ENCODE measurements at regions not wholly inside any gene's neighbourhood (a gene's known extent, or its start where the extent isn't known, plus 50 kb on each side); places are given as distances from the start of the nearest gene placed in this dataset.

GRCh38 chr12:47419497-47419896, 286.3 kb downstream of the RPAP3 start (continued):
- TF ChIP-seq IRF5 (IDR thresholded peaks at IDR 0.05; ENCODE audit: borderline replicate concordance) (no peak), NR2F1 (conservative IDR thresholded peaks at IDR 0.05) (no peak), RFX5 (IDR thresholded peaks at IDR 0.05; ENCODE audit: low read depth, low read length) (no peak), STAT3 (IDR thresholded peaks at IDR 0.05; ENCODE audit: low read depth, low read length) (no peak), BCL11A (IDR thresholded peaks at IDR 0.05; ENCODE audit: low read depth, low read length) (no peak)

DNA sequence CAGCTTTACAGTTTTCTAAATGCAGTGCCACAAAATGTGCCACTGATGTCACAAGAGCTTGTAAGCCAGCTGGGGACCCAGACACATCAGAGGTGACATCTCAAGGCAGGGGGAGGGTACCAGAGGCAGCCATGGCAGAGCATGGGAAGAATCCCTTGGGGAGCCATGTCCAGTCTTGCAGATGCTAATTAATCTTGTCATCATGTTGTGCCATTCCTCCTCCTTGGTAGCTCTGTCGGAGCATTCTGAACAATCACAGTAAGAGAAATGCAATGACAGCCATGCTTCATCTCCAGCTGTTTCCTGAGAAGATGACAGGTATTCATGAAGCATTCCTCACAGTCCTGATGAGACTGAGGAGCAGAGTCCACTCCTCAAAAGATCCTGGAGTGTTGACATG, 287.9 kb downstream of the RPAP3 start:
- H3K4me2 ChIP-seq (ENCODE audit: control insufficient read depth, insufficient read depth): no peak overlapping the region
- intact Hi-C loops (cut with micrococcal nuclease; ENCODE audit: unreplicated experiment): no loop called here
- H3K79me2 ChIP-seq (ENCODE audit: control insufficient read depth, insufficient read depth, low read length): no peaks in the 10 kb centered on the region
- no peak overlapping the region for H2AFZ ChIP-seq (ENCODE audit: control insufficient read depth, low read depth, low read length)
- H3K4me3 ChIP-seq: no peak overlapping the region
- H3K36me3 ChIP-seq (ENCODE audit: control insufficient read depth in 2 of 2, insufficient read depth in 2 of 2, low read length in 1 of 2): no peaks in the 10 kb centered on the region
- H3K9ac ChIP-seq (ENCODE audit: control insufficient read depth, insufficient read depth, low read length): no peak overlapping the region
- BruUV-seq (replicated peaks): no TSS peak
- H3K27me3 ChIP-seq (replicated peaks in 1 of 2; ENCODE audit: control insufficient read depth in 2 of 2, insufficient read depth in 2 of 2, low read length in 1 of 2): no peaks in the 10 kb centered on the region
- ChIA-PET SMC1A (ENCODE audit: uncharacterized antibody, unreplicated experiment) (interaction anchor here (1.0 kb wide), 1 partner anchor 116 kb away, joined by 3 read pairs; no protein-coding TSS in a partner anchor), RAD21 (ENCODE audit: unreplicated experiment) (interaction anchor here (0.6 kb wide), 1 partner anchor 272 kb away, joined by 3 read pairs; no protein-coding TSS in a partner anchor), CTCF (no interaction called here), POLR2A (no interaction called here)
- FAIRE-seq (no peak), ATAC-seq (no peak), DNase-seq (ENCODE audit: low read depth, low spot score) (no peak)
- no peak overlapping the region for H3K27ac ChIP-seq (ENCODE audit: control insufficient read depth, insufficient read depth)
- H3K9me3 ChIP-seq (replicated peaks; ENCODE audit: control insufficient read depth, insufficient read depth, low read length): no peaks in the 10 kb centered on the region
- H4K20me1 ChIP-seq (ENCODE audit: control insufficient read depth, insufficient read depth): no peaks in the 10 kb centered on the region
- H3K4me1 ChIP-seq (ENCODE audit: control insufficient read depth, insufficient read depth, low read length): no peaks in the 10 kb centered on the region
- TF ChIP-seq EZH2 (IDR thresholded peaks at IDR 0.05; ENCODE audit: borderline replicate concordance, control insufficient read depth, low read depth, low read length) (no peak), MYC (IDR thresholded peaks at IDR 0.05; ENCODE audit: insufficient read depth, insufficient read length, insufficient replicate concordance, low read length, severe bottlenecking) (no peak), WRNIP1 (IDR thresholded peaks at IDR 0.05; ENCODE audit: borderline replicate concordance, low read depth, low read length) (no peak), MLLT1 (IDR thresholded peaks at IDR 0.05) (no peak), ZNF207 (IDR thresholded peaks at IDR 0.05; ENCODE audit: borderline replicate concordance) (no peak), MXI1 (IDR thresholded peaks at IDR 0.05; ENCODE audit: low read depth, low read length) (no peak), TBL1XR1 (IDR thresholded peaks at IDR 0.05; ENCODE audit: low read depth, low read length) (no peak), E2F4 (IDR thresholded peaks at IDR 0.05; ENCODE audit: low read depth, low read length) (no peak), ZNF217 (IDR thresholded peaks at IDR 0.05) (no peak), STAT3 (IDR thresholded peaks at IDR 0.05; ENCODE audit: low read depth, low read length) (no peak), NFYA (IDR thresholded peaks at IDR 0.05; ENCODE audit: borderline replicate concordance, low read depth, low read length) (no peak), CHD2 (IDR thresholded peaks at IDR 0.05; ENCODE audit: borderline replicate concordance, low read depth, low read length) (no peak), FOXK2 (IDR thresholded peaks at IDR 0.05) (no peak)
- WGBS (ENCODE audit: insufficient coverage, insufficient replicate concordance, low lambda C conversion rate, missing lambda C conversion rate): 100% methylated on average over 1 of the region's 1 CpG
- in situ Hi-C loops (cut with MboI): no loop called here

Data from GM12878 (cell line).